ENCODE measurements at regions not wholly inside any gene's neighbourhood (a gene's known extent, or its start where the extent isn't known, plus 50 kb on each side); places are given as distances from the start of the nearest gene placed in this dataset.

GRCh38 chr2:200064879-200065278 is 109.5 kb downstream of the MAIP1 start:
- H3K9me3 ChIP-seq (ENCODE audit: control insufficient read depth, insufficient read depth, low read length) = no peaks in the 10 kb centered on the region
- no peaks in the 10 kb centered on the region for H3K79me2 ChIP-seq (ENCODE audit: control insufficient read depth, low read length)
- no peak overlapping the region for H3K27ac ChIP-seq (ENCODE audit: low read depth, low read length)
- H3K4me3 ChIP-seq (ENCODE audit: low read length) = no peak overlapping the region
- no peaks in the 10 kb centered on the region for H4K20me1 ChIP-seq (ENCODE audit: control insufficient read depth, insufficient read depth, low read depth, low read length)
- no peaks in the 10 kb centered on the region for H3K9me2 ChIP-seq (replicated peaks; ENCODE audit: control insufficient read depth, low read length)
- H3K4me1 ChIP-seq (ENCODE audit: control insufficient read depth, low read length) = no peaks in the 10 kb centered on the region
- TF ChIP-seq EZH2phosphoT487 (IDR thresholded peaks at IDR 0.05; ENCODE audit: borderline replicate concordance, low read length) (no peak), CTCF (IDR thresholded peaks at IDR 0.05; ENCODE audit: low read depth, low read length, poor library complexity, severe bottlenecking) (no peak)
- H3K27me3 ChIP-seq (ENCODE audit: control insufficient read depth, low read length) = no peaks in the 10 kb centered on the region
- no peaks in the 10 kb centered on the region for H3F3A ChIP-seq (ENCODE audit: control insufficient read depth, insufficient read depth)
- no peaks in the 10 kb centered on the region for H3K36me3 ChIP-seq (ENCODE audit: control insufficient read depth, low read length)
- H3K4me2 ChIP-seq (ENCODE audit: low read length) = no peak overlapping the region

GRCh38 chr2:200065477-200065876 is 110.1 kb downstream of the MAIP1 start:
- no peaks in the 10 kb centered on the region for H3K79me2 ChIP-seq (ENCODE audit: control insufficient read depth, low read length)
- no peak overlapping the region for H3K27ac ChIP-seq (ENCODE audit: low read depth, low read length)
- no peaks in the 10 kb centered on the region for H3K9me3 ChIP-seq (ENCODE audit: control insufficient read depth, insufficient read depth, low read length)
- H3K27me3 ChIP-seq (ENCODE audit: control insufficient read depth, low read length) = no peaks in the 10 kb centered on the region
- TF ChIP-seq CTCF (IDR thresholded peaks at IDR 0.05; ENCODE audit: low read depth, low read length, poor library complexity, severe bottlenecking) (no peak), EZH2phosphoT487 (IDR thresholded peaks at IDR 0.05; ENCODE audit: borderline replicate concordance, low read length) (no peak)
- no peaks in the 10 kb centered on the region for H3F3A ChIP-seq (ENCODE audit: control insufficient read depth, insufficient read depth)
- H4K20me1 ChIP-seq (ENCODE audit: control insufficient read depth, insufficient read depth, low read depth, low read length) = no peaks in the 10 kb centered on the region
- H3K9me2 ChIP-seq (replicated peaks; ENCODE audit: control insufficient read depth, low read length) = no peaks in the 10 kb centered on the region
- H3K36me3 ChIP-seq (ENCODE audit: control insufficient read depth, low read length) = no peaks in the 10 kb centered on the region
- no peaks in the 10 kb centered on the region for H3K4me1 ChIP-seq (ENCODE audit: control insufficient read depth, low read length)
- H3K4me2 ChIP-seq (ENCODE audit: low read length) = no peak overlapping the region
- H3K4me3 ChIP-seq (ENCODE audit: low read length) = no peak overlapping the region

- H3K4me3 ChIP-seq (ENCODE audit: low read length) = no peak overlapping the region
- no peaks in the 10 kb centered on the region for H3K79me2 ChIP-seq (ENCODE audit: control insufficient read depth, low read length)
- H3K27me3 ChIP-seq (ENCODE audit: control insufficient read depth, low read length) = no peaks in the 10 kb centered on the region
- H3K9me3 ChIP-seq (ENCODE audit: control insufficient read depth, insufficient read depth, low read length) = no peaks in the 10 kb centered on the region
- no peak overlapping the region for H3K27ac ChIP-seq (ENCODE audit: low read depth, low read length)
- TF ChIP-seq EZH2phosphoT487 (IDR thresholded peaks at IDR 0.05; ENCODE audit: borderline replicate concordance, low read length) = no peak
- no peak for TF ChIP-seq CTCF (IDR thresholded peaks at IDR 0.05; ENCODE audit: low read depth, low read length, poor library complexity, severe bottlenecking)
- no peaks in the 10 kb centered on the region for H3K36me3 ChIP-seq (ENCODE audit: control insufficient read depth, low read length)
- no peak overlapping the region for H3K4me2 ChIP-seq (ENCODE audit: low read length)
- H4K20me1 ChIP-seq (ENCODE audit: control insufficient read depth, insufficient read depth, low read depth, low read length) = no peaks in the 10 kb centered on the region
- no peaks in the 10 kb centered on the region for H3K4me1 ChIP-seq (ENCODE audit: control insufficient read depth, low read length)
- no peaks in the 10 kb centered on the region for H3F3A ChIP-seq (ENCODE audit: control insufficient read depth, insufficient read depth)
- no peaks in the 10 kb centered on the region for H3K9me2 ChIP-seq (replicated peaks; ENCODE audit: control insufficient read depth, low read length)
Measured at GRCh38 chr2:200066417-200066816, 111.0 kb downstream of the MAIP1 start.

- H3K36me3 ChIP-seq (ENCODE audit: control insufficient read depth, low read length) = no peaks in the 10 kb centered on the region
- H3K27me3 ChIP-seq (ENCODE audit: control insufficient read depth, low read length) = no peaks in the 10 kb centered on the region
- no peak overlapping the region for H3K4me2 ChIP-seq (ENCODE audit: low read length)
- H3K9me2 ChIP-seq (replicated peaks; ENCODE audit: control insufficient read depth, low read length) = no peaks in the 10 kb centered on the region
- no peaks in the 10 kb centered on the region for H3K4me1 ChIP-seq (ENCODE audit: control insufficient read depth, low read length)
- no peaks in the 10 kb centered on the region for H3K79me2 ChIP-seq (ENCODE audit: control insufficient read depth, low read length)
- no peaks in the 10 kb centered on the region for H4K20me1 ChIP-seq (ENCODE audit: control insufficient read depth, insufficient read depth, low read depth, low read length)
- H3K9me3 ChIP-seq (ENCODE audit: control insufficient read depth, insufficient read depth, low read length) = no peaks in the 10 kb centered on the region
- H3K4me3 ChIP-seq (ENCODE audit: low read length) = no peak overlapping the region
- no peaks in the 10 kb centered on the region for H3F3A ChIP-seq (ENCODE audit: control insufficient read depth, insufficient read depth)
- H3K27ac ChIP-seq (ENCODE audit: low read depth, low read length) = no peak overlapping the region
- TF ChIP-seq CTCF (IDR thresholded peaks at IDR 0.05; ENCODE audit: low read depth, low read length, poor library complexity, severe bottlenecking) (no peak), EZH2phosphoT487 (IDR thresholded peaks at IDR 0.05; ENCODE audit: borderline replicate concordance, low read length) (no peak)
Measured at GRCh38 chr2:200068642-200069041, 113.3 kb downstream of the MAIP1 start.

All from DOHH2 (cell line).